Sigmoid colon (tissue), 6 donors: ENCODE measurements at regions not wholly inside any gene's neighbourhood (a gene's known extent, or its start where the extent isn't known, plus 50 kb on each side); places are given as distances from the start of the nearest gene placed in this dataset.

Source experiments
- DNase-seq: peaks from one replicate; pipeline ENCODE4 v3.0.0-alpha.2; 2019
- H3K27ac ChIP-seq, 4 donors: fragments of 200-600 bp; sonication (generic); one replicate each; pipeline ENCODE4 v1.5.1; 2016 to 2019; ENCODE audit warnings: mild to moderate bottlenecking in 1 of 4
- H3K27me3 ChIP-seq, 3 donors: fragments of 200-600 bp; sonication (generic); one replicate each; pipeline ENCODE4 v1.5.1; 2019; ENCODE audit warnings: mild to moderate bottlenecking in 1 of 3
- H3K36me3 ChIP-seq, 4 donors: fragments of 200-600 bp; sonication (generic); one replicate each; pipeline ENCODE4 v1.5.1; 2016 to 2019
- H3K4me1 ChIP-seq, 4 donors: fragments of 200-600 bp; sonication (generic); one replicate each; pipeline ENCODE4 v1.5.1; 2017 to 2019
- H3K4me3 ChIP-seq, 4 donors: fragments of 200-600 bp; sonication (generic); one replicate each; pipeline ENCODE4 v1.5.1; 2017 to 2019; ENCODE audit warnings: mild to moderate bottlenecking in 2 of 4, moderate library complexity in 1 of 4
- H3K9me3 ChIP-seq, 4 donors: fragments of 200-600 bp in 3 of 4; sonication (generic) in 3 of 4; one replicate each; pipeline versions ENCODE4 v1.5.1 to v1.6.1; 2013 to 2019
- CTCF ChIP-seq, 4 experiments: fragments of 450-650 bp in 3 of 4; fragments of 200-600 bp in 1 of 4; IDR thresholded peaks; one replicate each; pipeline ENCODE4 v1.5.1; 2016 to 2019; ENCODE audit warnings: antibody characterized with exemption in 4 of 4, mild to moderate bottlenecking in 3 of 4, moderate library complexity in 2 of 4
- EP300 ChIP-seq, 4 donors: sonication (generic); formaldehyde crosslinking; IDR thresholded peaks; one replicate each; pipeline ENCODE4 v1.6.1; 2017; ENCODE audit warnings: antibody characterized with exemption in 4 of 4
- POLR2A ChIP-seq, 2 donors: fragments of 450-650 bp; IDR thresholded peaks; one replicate each; pipeline ENCODE4 v1.6.1; 2016; ENCODE audit warnings: antibody characterized with exemption in 2 of 2, mild to moderate bottlenecking in 2 of 2, moderate library complexity in 2 of 2
- POLR2AphosphoS5 ChIP-seq, 4 donors: sonication (generic); formaldehyde crosslinking; IDR thresholded peaks; one replicate each; pipeline ENCODE4 v1.6.1; 2017; ENCODE audit warnings: antibody characterized with exemption in 4 of 4
- WGBS, 2 donors: extraction: QIAGEN DNeasy Blood & Tissue Kit; methylation state at CpG; one replicate each; pipeline ENCODE4 v1.1.7; 2013; 5-methylcytosine and 5-hydroxymethylcytosine counted together
- intact Hi-C: fragments of 100-400 bp; cut with DNase I; formaldehyde crosslinking; loops from one replicate; pipeline ENCODE4 v1.15.1; 2023
- donor health status: healthy with polysubstance abuse.
- donor health status: healthy.

- intact Hi-C loops: no loop called here
- Histone ChIP-seq H3K4me3 (no peak overlapping the region), H3K9me3 (no peaks in the 10 kb centered on the region), H3K4me1 (no peaks in the 10 kb centered on the region), H3K27ac (no peak overlapping the region), H3K27me3 (no peaks in the 10 kb centered on the region), H3K36me3 (no peaks in the 10 kb centered on the region)
- TF ChIP-seq POLR2A (IDR thresholded peaks at IDR 0.05) (no peak), EP300 (IDR thresholded peaks at IDR 0.05) (no peak), CTCF (IDR thresholded peaks at IDR 0.05) (no peak), POLR2AphosphoS5 (IDR thresholded peaks at IDR 0.05) (no peak)
- whole genome bisulfite sequencing, 2 donors: 72 to 86% methylated on average over 1 of the region's 1 CpG
- no peak for DNase-seq
Measured at GRCh38 chr5:161235569-161235968, 311.0 kb downstream of the GABRB2 start.

GRCh38 chr5:161233553-161233952 lies 313.0 kb downstream of the GABRB2 start:
- H3K9me3 ChIP-seq: no peaks in the 10 kb centered on the region
- WGBS, 2 donors: 84 to 90% methylated on average over 1 of the region's 1 CpG

GRCh38 chr5:161230221-161230620 lies 316.3 kb downstream of the GABRB2 start:
- H3K9me3 ChIP-seq: no peaks in the 10 kb centered on the region
- H3K27ac ChIP-seq: no peak overlapping the region
- TF ChIP-seq EP300 (IDR thresholded peaks at IDR 0.05): no peak
- DNase-seq: no peak
- no peak overlapping the region for H3K4me3 ChIP-seq
- H3K36me3 ChIP-seq: no peaks in the 10 kb centered on the region
- H3K4me1 ChIP-seq: no peaks in the 10 kb centered on the region
- intact Hi-C loops: no loop called here
- H3K27me3 ChIP-seq: no peaks in the 10 kb centered on the region
- 7 to 51% methylated on average over 3 of the region's 3 CpGs for whole genome bisulfite sequencing, 2 donors

More at GRCh38 chr5:161233553-161233952, 313.0 kb downstream of the GABRB2 start:
- H3K4me1 ChIP-seq: no peaks in the 10 kb centered on the region
- TF ChIP-seq CTCF (IDR thresholded peaks at IDR 0.05): no peak
- no peak for TF ChIP-seq POLR2AphosphoS5 (IDR thresholded peaks at IDR 0.05)
- no peak for TF ChIP-seq POLR2A (IDR thresholded peaks at IDR 0.05)
- TF ChIP-seq EP300 (IDR thresholded peaks at IDR 0.05): no peak
- DNase-seq: no peak
- no peaks in the 10 kb centered on the region for H3K27me3 ChIP-seq
- no peak overlapping the region for H3K27ac ChIP-seq
- intact Hi-C loops: no loop called here
- H3K4me3 ChIP-seq: no peak overlapping the region
- H3K36me3 ChIP-seq: no peaks in the 10 kb centered on the region

GRCh38 chr5:161219816-161220215 lies 326.7 kb downstream of the GABRB2 start:
- H3K36me3 ChIP-seq: no peaks in the 10 kb centered on the region
- H3K9me3 ChIP-seq: no peaks in the 10 kb centered on the region
- no peaks in the 10 kb centered on the region for H3K27me3 ChIP-seq
- no peaks in the 10 kb centered on the region for H3K4me1 ChIP-seq
- intact Hi-C loops: no loop called here
- no peak for TF ChIP-seq CTCF (IDR thresholded peaks at IDR 0.05)
- TF ChIP-seq POLR2AphosphoS5 (IDR thresholded peaks at IDR 0.05): no peak
- TF ChIP-seq EP300 (IDR thresholded peaks at IDR 0.05): no peak
- TF ChIP-seq POLR2A (IDR thresholded peaks at IDR 0.05): no peak
- H3K4me3 ChIP-seq: no peak overlapping the region
- no peak overlapping the region for H3K27ac ChIP-seq
- 84 to 90% methylated on average over 4 of the region's 4 CpGs for WGBS, 2 donors
- no peak for DNase-seq

DNA sequence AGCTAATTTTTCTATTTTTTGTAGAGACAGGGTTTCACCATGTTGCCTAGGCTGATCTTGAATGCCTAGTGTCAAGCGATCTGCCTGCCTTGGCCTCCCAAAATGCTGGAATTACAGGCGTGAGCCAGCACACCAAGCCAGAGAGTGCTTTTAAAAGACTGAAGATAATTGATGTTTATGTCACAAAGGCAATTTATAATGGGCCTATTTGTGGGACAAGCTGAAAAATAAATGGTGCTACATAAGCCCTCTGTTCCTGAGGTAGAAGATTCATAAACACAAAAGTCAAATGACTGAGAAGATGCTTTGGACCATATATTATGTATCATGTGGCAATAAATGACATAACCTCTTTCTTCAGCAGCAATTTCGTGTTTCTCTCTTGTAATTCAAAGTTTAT lies 329.6 kb downstream of the GABRB2 start:
- no peaks in the 10 kb centered on the region for H3K4me1 ChIP-seq
- H3K9me3 ChIP-seq: no peaks in the 10 kb centered on the region
- WGBS, 2 donors: 68 to 74% methylated on average over 3 of the region's 3 CpGs
- no peaks in the 10 kb centered on the region for H3K27me3 ChIP-seq
- DNase-seq: no peak
- intact Hi-C loops: no loop called here
- H3K4me3 ChIP-seq: no peak overlapping the region
- no peak for TF ChIP-seq POLR2AphosphoS5 (IDR thresholded peaks at IDR 0.05)
- no peak for TF ChIP-seq POLR2A (IDR thresholded peaks at IDR 0.05)
- no peak for TF ChIP-seq EP300 (IDR thresholded peaks at IDR 0.05)
- TF ChIP-seq CTCF (IDR thresholded peaks at IDR 0.05): no peak
- H3K36me3 ChIP-seq: no peaks in the 10 kb centered on the region
- H3K27ac ChIP-seq: no peak overlapping the region
